Smooth muscle cell of the brain vasculature (primary cell): ENCODE measurements at regions not wholly inside any gene's neighbourhood (a gene's known extent, or its start where the extent isn't known, plus 50 kb on each side); places are given as distances from the start of the nearest gene placed in this dataset.

Source experiments
- DNase-seq: peaks from one replicate; pipeline ENCODE4 v3.0.0-alpha.2; 2012; ENCODE audit warnings: low read depth, low spot score

GRCh38 chr2:118240276-118240675 lies 152.0 kb downstream of the INSIG2 start:
- no peak for DNase-seq

GRCh38 chr2:118239284-118239683 lies 151.0 kb downstream of the INSIG2 start:
- no peak for DNase-seq

GRCh38 chr2:118237451-118237850 lies 149.2 kb downstream of the INSIG2 start:
- DNase-seq: no peak

GRCh38 chr2:118232796-118233195 lies 144.5 kb downstream of the INSIG2 start:
- DNase-seq: no peak

- no peak for DNase-seq
Observed at GRCh38 chr2:118232391-118232790, 144.1 kb downstream of the INSIG2 start.

GRCh38 chr2:118231759-118232158 lies 143.5 kb downstream of the INSIG2 start:
- no peak for DNase-seq

- no peak for DNase-seq
Observed at GRCh38 chr2:118227698-118228508, 139.6 kb downstream of the INSIG2 start.

- DNase-seq: no peak
Observed at GRCh38 chr2:118225666-118226065, 137.4 kb downstream of the INSIG2 start.

GRCh38 chr2:118224895-118225311 lies 136.6 kb downstream of the INSIG2 start:
- DNase-seq: no peak

GRCh38 chr2:118223992-118224894 lies 136.0 kb downstream of the INSIG2 start:
- no peak for DNase-seq

GRCh38 chr2:118223511-118223991 lies 135.3 kb downstream of the INSIG2 start:
- no peak for DNase-seq

- DNase-seq: no peak
Observed at GRCh38 chr2:118222672-118223421, 134.6 kb downstream of the INSIG2 start.

GRCh38 chr2:118222273-118222594 lies 134.0 kb downstream of the INSIG2 start:
- DNase-seq: no peak

- peak; percentile 28 for DNase-seq
Observed at GRCh38 chr2:118221536-118222272, 133.4 kb downstream of the INSIG2 start.

GRCh38 chr2:118219611-118220010 lies 131.3 kb downstream of the INSIG2 start:
- DNase-seq: no peak

GRCh38 chr2:118216224-118216623 lies 128.0 kb downstream of the INSIG2 start:
- no peak for DNase-seq

GRCh38 chr2:118209727-118210126 lies 121.5 kb downstream of the INSIG2 start:
- no peak for DNase-seq

GRCh38 chr2:118207889-118208288 lies 119.6 kb downstream of the INSIG2 start:
- DNase-seq: no peak

GRCh38 chr2:118202707-118203303 lies 114.5 kb downstream of the INSIG2 start:
- no peak for DNase-seq

GRCh38 chr2:118198268-118198667 lies 110.0 kb downstream of the INSIG2 start:
- DNase-seq: no peak
